IMR-90 (cell line): ENCODE measurements at regions not wholly inside any gene's neighbourhood (a gene's known extent, or its start where the extent isn't known, plus 50 kb on each side); places are given as distances from the start of the nearest gene placed in this dataset.

Source experiments
- ATAC-seq: fragments of 200-7000 bp; cut with Tn5 transposase; 2 replicates; pipeline ENCODE4 v1.9.1; 2020; ENCODE audit warnings: low read depth, mild to moderate bottlenecking, moderate library complexity
- BruUV-seq: library from RNA; stranded (reverse); fragments of 400-500 nt; replicated peaks from 2 replicates; lab custom pipeline; 2021; lab: Mats Ljungman, UMichigan
- CTCF ChIA-PET: fragments of 300-600 bp; formaldehyde crosslinking; extraction: SDS; loops from one replicate; lab custom pipeline; 2021; ENCODE audit warnings: antibody characterized with exemption; lab: Yijun Ruan, JAX
- POLR2A ChIA-PET: fragments of 300-600 bp; sonication (Branson Sonifier 250); formaldehyde crosslinking; loops from one replicate; lab custom pipeline; 2022; ENCODE audit warnings: antibody characterized with exemption; ENCODE audit not compliant: unreplicated experiment; lab: Charles Lee
- DNase-seq: peaks from one replicate; pipeline ENCODE4 v3.0.0; 2013
- H2AFZ ChIP-seq: replicated peaks from 2 replicates; pipeline ENCODE3; 2013; ENCODE audit warnings: low read length, mild to moderate bottlenecking; ENCODE audit not compliant: poor library complexity
- H2AK5ac ChIP-seq: 2 replicates; pipeline ENCODE4 v1.6.1; 2013; ENCODE audit warnings: low read depth, low read length, inconsistent platforms
- H2AK9ac ChIP-seq: replicated peaks from 2 replicates; pipeline ENCODE3; 2013; ENCODE audit warnings: mild to moderate bottlenecking, low read depth, low read length, moderate library complexity; ENCODE audit not compliant: poor library complexity
- H2BK120ac ChIP-seq: 2 replicates; pipeline ENCODE4 v1.6.1; 2013; ENCODE audit warnings: low read depth, low read length, inconsistent platforms
- H2BK15ac ChIP-seq: 3 replicates; pipeline ENCODE4 v1.6.1; 2013; ENCODE audit warnings: low read depth, low read length, inconsistent platforms
- H2BK20ac ChIP-seq: 2 replicates; pipeline ENCODE4 v1.6.1; 2013; ENCODE audit warnings: low read depth, mild to moderate bottlenecking, inconsistent platforms, low read length, moderate library complexity
- H2BK5ac ChIP-seq: 2 replicates; pipeline ENCODE4 v1.6.1; 2013; ENCODE audit warnings: mild to moderate bottlenecking, low read depth, low read length, inconsistent platforms; ENCODE audit not compliant: poor library complexity, severe bottlenecking
- H3K14ac ChIP-seq: replicated peaks from 2 replicates; pipeline ENCODE4 v1.6.1; 2013; ENCODE audit warnings: low read depth, low read length, inconsistent platforms
- H3K18ac ChIP-seq: 2 replicates; pipeline ENCODE4 v1.6.1; 2013; ENCODE audit warnings: low read depth, low read length, control low read depth
- H3K23ac ChIP-seq: 2 replicates; pipeline ENCODE4 v1.6.1; 2013; ENCODE audit warnings: low read depth, low read length, inconsistent platforms
- H3K27ac ChIP-seq: 2 replicates; pipeline ENCODE4 v1.5.1; 2013; ENCODE audit warnings: mild to moderate bottlenecking, control low read depth, low read length; ENCODE audit not compliant: insufficient read depth
- H3K27me3 ChIP-seq: 2 replicates; pipeline ENCODE4 v1.6.1; 2013; ENCODE audit warnings: low read length; ENCODE audit not compliant: control insufficient read depth, insufficient read depth
- H3K36me3 ChIP-seq: 2 replicates; pipeline ENCODE4 v1.6.1; 2013; ENCODE audit warnings: low read length, mixed read lengths; ENCODE audit not compliant: control insufficient read depth, insufficient read depth
- H3K4ac ChIP-seq: 2 replicates; pipeline ENCODE4 v1.6.1; 2013; ENCODE audit warnings: low read depth, low read length, inconsistent platforms
- H3K4me1 ChIP-seq: 2 replicates; pipeline ENCODE4 v1.6.1; 2013; ENCODE audit warnings: low read length, mixed read lengths; ENCODE audit not compliant: control insufficient read depth, insufficient read depth
- H3K4me2 ChIP-seq: 2 replicates; pipeline ENCODE4 v1.6.1; 2013; ENCODE audit warnings: low read depth, mild to moderate bottlenecking, control low read depth, low read length, moderate library complexity
- H3K4me3 ChIP-seq: 2 replicates; pipeline ENCODE4 v1.5.1; 2013; ENCODE audit warnings: low read depth, mild to moderate bottlenecking, control low read depth, low read length, moderate library complexity; ENCODE audit not compliant: insufficient read depth
- H3K56ac ChIP-seq: 2 replicates; pipeline ENCODE4 v1.6.1; 2013; ENCODE audit warnings: low read length, inconsistent platforms; ENCODE audit not compliant: insufficient read depth; ENCODE audit errors: extremely low read depth
- H3K79me1 ChIP-seq, 2 experiments: 2 replicates each; pipeline ENCODE4 v1.6.1; 2013; ENCODE audit warnings: low read length in 2 of 2, inconsistent platforms in 1 of 2, low read depth in 1 of 2
- H3K9ac ChIP-seq: 2 replicates; pipeline ENCODE4 v1.6.1; 2013; ENCODE audit warnings: low read depth, low read length, control low read depth
- H3K9me1 ChIP-seq: 2 replicates; pipeline ENCODE4 v1.6.1; 2013; ENCODE audit warnings: low read length, inconsistent platforms; ENCODE audit not compliant: insufficient read depth
- H3K9me3 ChIP-seq: 2 replicates; pipeline ENCODE4 v1.6.1; 2013; ENCODE audit warnings: low read length; ENCODE audit not compliant: control insufficient read depth, insufficient read depth
- H4K20me1 ChIP-seq: 2 replicates; pipeline ENCODE4 v1.6.1; 2013; ENCODE audit warnings: low read length, inconsistent platforms; ENCODE audit not compliant: insufficient read depth
- H4K5ac ChIP-seq: 2 replicates; pipeline ENCODE4 v1.6.1; 2013; ENCODE audit warnings: mild to moderate bottlenecking, low read depth, low read length, control low read depth
- H4K8ac ChIP-seq, 2 experiments: 2 replicates each; pipeline ENCODE4 v1.6.1; 2013; ENCODE audit warnings: low read depth in 2 of 2, low read length in 2 of 2, control low read depth in 1 of 2, inconsistent platforms in 1 of 2
- H4K91ac ChIP-seq: 2 replicates; pipeline ENCODE4 v1.6.1; 2013; ENCODE audit warnings: low read depth, low read length, inconsistent platforms; ENCODE audit not compliant: insufficient read depth
- ELK1 ChIP-seq: fragments of 150-350 bp; IDR thresholded peaks from 2 replicates; pipeline ENCODE4 v1.6.1; 2016; ENCODE audit warnings: low read depth, mild to moderate bottlenecking, low read length, moderate library complexity, borderline replicate concordance
- MAFK ChIP-seq: IDR thresholded peaks from 2 replicates; pipeline ENCODE4 v1.6.1; 2012; ENCODE audit warnings: low read depth, low read length, improper control_type of control experiment
- MAZ ChIP-seq: IDR thresholded peaks from 2 replicates; pipeline ENCODE4 v1.6.1; 2012; ENCODE audit warnings: low read depth, mild to moderate bottlenecking, low read length, improper control_type of control experiment, moderate library complexity, borderline replicate concordance
- MXI1 ChIP-seq: IDR thresholded peaks from 2 replicates; pipeline ENCODE4 v1.6.1; 2012; ENCODE audit warnings: low read depth, mild to moderate bottlenecking, low read length, moderate library complexity, borderline replicate concordance
- POLR2A ChIP-seq: IDR thresholded peaks from 2 replicates; pipeline ENCODE4 v1.6.1; 2012; ENCODE audit warnings: mild to moderate bottlenecking, low read depth, low read length
- RAD21 ChIP-seq: IDR thresholded peaks from 2 replicates; pipeline ENCODE4 v1.6.1; 2012; ENCODE audit warnings: low read length, improper control_type of control experiment
- RFX5 ChIP-seq: IDR thresholded peaks from 2 replicates; pipeline ENCODE4 v1.8.0; 2012; ENCODE audit warnings: low read depth, mild to moderate bottlenecking, low read length, moderate library complexity
- USF2 ChIP-seq: fragments of 150-350 bp; IDR thresholded peaks from 2 replicates; pipeline ENCODE4 v1.6.1; 2017; ENCODE audit warnings: mild to moderate bottlenecking, antibody characterized with exemption, low read length, low read depth
- WGBS, 2 experiments: methylation state at CpG; one replicate each; pipeline versions ENCODE4 v1.1.5 to v1.1.7; 2013; ENCODE audit warnings: missing lambda C conversion rate in 2 of 2; ENCODE audit not compliant: insufficient read length in 1 of 2; ENCODE audit errors: extremely low coverage in 2 of 2; 5-methylcytosine and 5-hydroxymethylcytosine counted together
- dilution Hi-C: fragments of 300-500 bp; cut with HindIII; formaldehyde crosslinking; loops from one replicate; pipeline ENCODE4 v1.14.3; 2018; ENCODE audit warnings: low sequenced_read_pairs; ENCODE audit not compliant: unreplicated experiment
- in situ Hi-C: fragments of 300-500 bp; cut with MboI; formaldehyde crosslinking; loops from 3 replicates; pipeline ENCODE4 v1.14.3; 2019; ENCODE audit warnings: low sequenced_read_pairs, inconsistent platforms, mixed read lengths
- intact Hi-C: fragments of 100-400 bp; cut with micrococcal nuclease; formaldehyde crosslinking; loops from 2 replicates; pipeline ENCODE4 v1.10.0; 2022

- Histone ChIP-seq H4K8ac (no peak overlapping the region), H2BK15ac (no peak overlapping the region), H4K5ac (no peak overlapping the region), H3K36me3 (no peaks in the 10 kb centered on the region), H3K56ac (no peak overlapping the region), H3K23ac (no peak overlapping the region), H3K9me3 (peaks cover 46% of the 10 kb centered on the region), H3K4me2 (no peak overlapping the region), H3K9me1 (no peaks in the 10 kb centered on the region), H2BK120ac (no peak overlapping the region), H3K27ac (no peak overlapping the region), H3K4ac (no peak overlapping the region), H3K14ac (no peak overlapping the region), H3K4me1 (no peaks in the 10 kb centered on the region), H2BK5ac (no peak overlapping the region), H2AK9ac (no peak overlapping the region), H4K91ac (no peak overlapping the region), H3K18ac (no peak overlapping the region), H3K27me3 (no peaks in the 10 kb centered on the region), H3K4me3 (no peak overlapping the region), H3K79me1 (no peaks in the 10 kb centered on the region), H2BK20ac (no peak overlapping the region), H3K9ac (no peak overlapping the region), H2AFZ (no peak overlapping the region), H2AK5ac (no peak overlapping the region), H4K20me1 (no peaks in the 10 kb centered on the region)
- intact Hi-C loops (no loop called here), in situ Hi-C loops (no loop called here), dilution Hi-C loops (no loop called here)
- no TSS peak for BruUV-seq
- CTCF ChIA-PET: no interaction called here
- no CpG with 5 or more reads among the region's 3 CpGs for WGBS, 2 experiments
- POLR2A ChIA-PET: no interaction called here
- no peak for DNase-seq
- TF ChIP-seq ELK1 (no peak), MAFK (no peak), POLR2A (no peak), MAZ (no peak), RAD21 (no peak), RFX5 (no peak), USF2 (no peak), MXI1 (no peak)
- no peak for ATAC-seq
Observed at GRCh38 chr13:111868716-111869115, 198.2 kb upstream of the SOX1 start.
